IPS DF 4.7 (cell line): ENCODE measurements at regions not wholly inside any gene's neighbourhood (a gene's known extent, or its start where the extent isn't known, plus 50 kb on each side); places are given as distances from the start of the nearest gene placed in this dataset.
A peak's percentile ranks its signal among the peaks of the same experiment; 100 is the strongest.
"Not testable (repeated sequence)": the region's sequence is repeated elsewhere in the genome, so short reads cannot be mapped to it uniquely, and the experiment has no call there.

Source experiments
- DNase-seq: peaks from one replicate; pipeline ENCODE4 v3.0.0-alpha.2; 2013; ENCODE audit warnings: low spot score; ENCODE audit errors: extremely low read depth

GRCh38 chr14:53226553-53226952 lies 73.4 kb upstream of the DDHD1 start:
- no peak for DNase-seq

- DNase-seq, result no peak
Observed at GRCh38 chr14:53220914-53221313, 67.8 kb upstream of the DDHD1 start.

GRCh38 chr14:53218161-53218560 lies 65.0 kb upstream of the DDHD1 start:
- no peak for DNase-seq

GRCh38 chr14:53217316-53217994 lies 64.3 kb upstream of the DDHD1 start:
- DNase-seq, result peak; percentile 58

GRCh38 chr14:53216955-53217315 lies 63.8 kb upstream of the DDHD1 start:
- not testable (repeated sequence) for DNase-seq

- DNase-seq, result not testable (repeated sequence)
Observed at GRCh38 chr14:53216478-53216877, 63.4 kb upstream of the DDHD1 start.

- no peak for DNase-seq
Observed at GRCh38 chr14:53215101-53215500, 62.0 kb upstream of the DDHD1 start.

GRCh38 chr14:53214384-53214783 lies 61.3 kb upstream of the DDHD1 start:
- DNase-seq, result no peak

- DNase-seq, result no peak
Observed at GRCh38 chr14:53213761-53214160, 60.6 kb upstream of the DDHD1 start.

- DNase-seq, result no peak
Observed at GRCh38 chr14:53209370-53209769, 56.2 kb upstream of the DDHD1 start.
